H1 (cell line): ENCODE measurements at regions not wholly inside any gene's neighbourhood (a gene's known extent, or its start where the extent isn't known, plus 50 kb on each side); places are given as distances from the start of the nearest gene placed in this dataset.

Source experiments
- CTCF ChIA-PET: fragments of 300-600 bp; sonication (Branson Sonifier 250); formaldehyde crosslinking; loops from one replicate; lab custom pipeline; 2021; ENCODE audit not compliant: partially characterized antibody; lab: Charles Lee
- POLR2A ChIA-PET: fragments of 300-600 bp; sonication (Branson Sonifier 250); formaldehyde crosslinking; loops from one replicate; lab custom pipeline; 2021; ENCODE audit warnings: inconsistent platforms; ENCODE audit not compliant: partially characterized antibody; lab: Charles Lee
- DNase-seq, 2 experiments: peaks; one replicate each; pipeline versions ENCODE4 v3.0.0 to v3.0.0-alpha.2; 2010 to 2022; ENCODE audit warnings: low spot score in 2 of 2, low read depth in 1 of 2, mixed read lengths in 1 of 2
- FAIRE-seq: peaks from 2 replicates; lab custom pipeline; 2011; peaks lifted over from hg19 to GRCh38; lab: Jason Lieb, UNC
- H2AFZ ChIP-seq: 2 replicates; pipeline ENCODE4 v1.8.1; 2012; ENCODE audit warnings: low read length, inconsistent platforms
- H2AK5ac ChIP-seq: 2 replicates; pipeline ENCODE4 v1.6.1; 2013; ENCODE audit warnings: low read depth, low read length
- H2BK120ac ChIP-seq: replicated peaks from 2 replicates; pipeline ENCODE3; 2013; ENCODE audit warnings: low read depth, low read length, inconsistent platforms
- H2BK12ac ChIP-seq: 2 replicates; pipeline ENCODE4 v1.6.1; 2013; ENCODE audit warnings: low read depth, low read length
- H2BK15ac ChIP-seq: 2 replicates; pipeline ENCODE4 v1.6.1; 2013; ENCODE audit warnings: low read length
- H2BK20ac ChIP-seq: 2 replicates; pipeline ENCODE4 v1.6.1; 2013; ENCODE audit warnings: low read length
- H2BK5ac ChIP-seq: 2 replicates; pipeline ENCODE4 v1.6.1; 2013; ENCODE audit warnings: low read depth, low read length
- H3K14ac ChIP-seq: 2 replicates; pipeline ENCODE4 v1.6.1; 2013; ENCODE audit warnings: inconsistent platforms; ENCODE audit not compliant: insufficient read length
- H3K18ac ChIP-seq: 2 replicates; pipeline ENCODE4 v1.6.1; 2013; ENCODE audit warnings: low read length; ENCODE audit errors: extremely low read depth
- H3K23ac ChIP-seq: 2 replicates; pipeline ENCODE4 v1.6.1; 2013; ENCODE audit warnings: inconsistent platforms; ENCODE audit not compliant: insufficient read length
- H3K23me2 ChIP-seq: 2 replicates; pipeline ENCODE4 v1.6.1; 2013; ENCODE audit warnings: low read depth, low read length
- H3K27ac ChIP-seq: 2 replicates; pipeline ENCODE4 v1.6.1; 2011; ENCODE audit warnings: low read depth, low read length, inconsistent platforms
- H3K27me3 ChIP-seq, 4 experiments: replicated peaks in 1 of 4; 1 replicate in 1 of 4; 2 replicates in 3 of 4; pipeline versions ENCODE4 v1.6.1 to v1.8.1; 2011 to 2013; ENCODE audit warnings: low read length in 3 of 4, mild to moderate bottlenecking in 3 of 4, inconsistent platforms in 2 of 4, mixed read lengths in 2 of 4, moderate library complexity in 1 of 4; ENCODE audit not compliant: control insufficient read depth in 3 of 4, insufficient read depth in 3 of 4; ENCODE audit errors: extremely low read depth in 1 of 4
- H3K36me3 ChIP-seq, 4 experiments: 2 replicates each; pipeline versions ENCODE4 v1.6.1 to v1.8.1; 2011 to 2013; ENCODE audit warnings: mild to moderate bottlenecking in 4 of 4, low read length in 3 of 4, moderate library complexity in 2 of 4, control low read depth in 1 of 4, inconsistent platforms in 1 of 4; ENCODE audit not compliant: insufficient read depth in 4 of 4, control insufficient read depth in 2 of 4
- H3K4ac ChIP-seq: replicated peaks from 2 replicates; pipeline ENCODE3; 2013; ENCODE audit warnings: low read length, low read depth, mixed read lengths, inconsistent platforms; ENCODE audit not compliant: insufficient read length
- H3K4me1 ChIP-seq, 4 experiments: replicated peaks in 1 of 4; 1 replicate in 1 of 4; 2 replicates in 3 of 4; pipeline versions ENCODE4 v1.6.1 to v1.8.1; 2011 to 2013; ENCODE audit warnings: low read length in 3 of 4, inconsistent platforms in 2 of 4, mixed read lengths in 1 of 4; ENCODE audit not compliant: insufficient read depth in 4 of 4, control insufficient read depth in 3 of 4
- H3K4me2 ChIP-seq, 2 experiments: 2 replicates each; pipeline versions ENCODE4 v1.6.1 to v1.8.1; 2011 to 2013; ENCODE audit warnings: low read depth in 2 of 2, low read length in 2 of 2, control low read depth in 1 of 2, inconsistent platforms in 1 of 2, mild to moderate bottlenecking in 1 of 2; ENCODE audit not compliant: insufficient read depth in 1 of 2
- H3K4me3 ChIP-seq, 4 experiments: fragments of 200-600, 300-600 bp in 1 of 4; sonication (generic), shearing (Covaris generic), sonication (Bioruptor Twin) in 1 of 4; 2 replicates each; pipeline versions ENCODE4 v1.5.1 to v1.8.1; 2011 to 2016; ENCODE audit warnings: low read length in 4 of 4, low read depth in 3 of 4, control low read depth in 2 of 4, inconsistent platforms in 2 of 4, mild to moderate bottlenecking in 2 of 4, mixed read lengths in 1 of 4, moderate library complexity in 1 of 4; ENCODE audit not compliant: insufficient read depth in 2 of 4; ENCODE audit errors: extremely low read depth in 1 of 4
- H3K56ac ChIP-seq: replicated peaks from 2 replicates; pipeline ENCODE3; 2013; ENCODE audit warnings: low read depth, mild to moderate bottlenecking, mixed read lengths, low read length, inconsistent platforms; ENCODE audit not compliant: insufficient read length
- H3K79me1 ChIP-seq: 2 replicates; pipeline ENCODE4 v1.6.1; 2013; ENCODE audit warnings: low read depth, low read length, control low read depth
- H3K79me2 ChIP-seq, 2 experiments: 2 replicates each; pipeline versions ENCODE4 v1.6.1 to v1.8.1; 2012 to 2013; ENCODE audit warnings: low read length in 2 of 2, mild to moderate bottlenecking in 2 of 2, inconsistent platforms in 1 of 2; ENCODE audit not compliant: insufficient read depth in 2 of 2, control insufficient read depth in 1 of 2
- H3K9ac ChIP-seq, 4 experiments: replicated peaks in 1 of 4; 1 replicate in 1 of 4; 2 replicates in 3 of 4; pipeline versions ENCODE4 v1.6.1 to v1.8.1; 2011 to 2013; ENCODE audit warnings: low read depth in 3 of 4, low read length in 3 of 4, control low read depth in 2 of 4, mild to moderate bottlenecking in 2 of 4, moderate library complexity in 2 of 4, inconsistent platforms in 1 of 4; ENCODE audit errors: extremely low read depth in 1 of 4
- H3K9me3 ChIP-seq, 2 experiments: 2 replicates each; pipeline versions ENCODE4 v1.6.1 to v1.8.1; 2012 to 2013; ENCODE audit warnings: mild to moderate bottlenecking in 2 of 2, moderate library complexity in 2 of 2, control low read depth in 1 of 2, inconsistent platforms in 1 of 2, low read depth in 1 of 2, low read length in 1 of 2, mixed read lengths in 1 of 2; ENCODE audit not compliant: insufficient read depth in 2 of 2
- H4K20me1 ChIP-seq, 2 experiments: replicated peaks in 1 of 2; 2 replicates each; pipeline versions ENCODE3 to v1.8.1; 2011 to 2013; ENCODE audit warnings: inconsistent platforms in 2 of 2, low read length in 2 of 2, mild to moderate bottlenecking in 1 of 2; ENCODE audit not compliant: insufficient read depth in 2 of 2, control insufficient read depth in 1 of 2
- H4K5ac ChIP-seq: 2 replicates; pipeline ENCODE4 v1.6.1; 2013; ENCODE audit warnings: low read length, low read depth, mixed read lengths, inconsistent platforms; ENCODE audit not compliant: insufficient read length
- H4K8ac ChIP-seq: 2 replicates; pipeline ENCODE4 v1.8.0; 2013; ENCODE audit warnings: mild to moderate bottlenecking, moderate library complexity, low read length, inconsistent platforms; ENCODE audit not compliant: insufficient read depth; ENCODE audit errors: extremely low read depth
- H4K91ac ChIP-seq: replicated peaks from 2 replicates; pipeline ENCODE3; 2013; ENCODE audit warnings: low read length, mixed read lengths, inconsistent platforms; ENCODE audit not compliant: insufficient read length
- EP300 ChIP-seq, 2 experiments: IDR thresholded peaks; 1 replicate in 1 of 2; 2 replicates in 1 of 2; pipeline ENCODE4 v1.6.1; 2011 to 2012; ENCODE audit warnings: low read depth in 2 of 2, low read length in 2 of 2, mild to moderate bottlenecking in 2 of 2, borderline replicate concordance in 1 of 2, inconsistent platforms in 1 of 2, moderate library complexity in 1 of 2
- EZH2 ChIP-seq: fragments of 200-600 bp; sonication (generic); IDR thresholded peaks from 2 replicates; pipeline ENCODE4 v1.7.1; 2012; ENCODE audit warnings: low read depth, mild to moderate bottlenecking, moderate library complexity, low read length, inconsistent platforms; ENCODE audit not compliant: severe bottlenecking
- KDM4A ChIP-seq: IDR thresholded peaks from one replicate; pipeline ENCODE4 v1.7.1; 2012; ENCODE audit warnings: low read depth, mild to moderate bottlenecking, moderate library complexity, low read length, inconsistent platforms; ENCODE audit not compliant: severe bottlenecking
- KDM5A ChIP-seq: fragments of 200-600 bp; IDR thresholded peaks from 2 replicates; pipeline ENCODE4 v1.7.1; 2012; ENCODE audit warnings: mild to moderate bottlenecking, low read length, inconsistent platforms, mixed read lengths
- RBBP5 ChIP-seq: IDR thresholded peaks from 2 replicates; pipeline ENCODE4 v1.7.1; 2012; ENCODE audit warnings: low read depth, mild to moderate bottlenecking, inconsistent platforms, low read length, moderate library complexity, borderline replicate concordance
- RNF2 ChIP-seq: fragments of 200-900, 300-1000 bp; sonication (generic); IDR thresholded peaks from 2 replicates; pipeline ENCODE4 v1.7.1; 2016; ENCODE audit warnings: borderline replicate concordance, low read depth, mild to moderate bottlenecking, antibody characterized with exemption, low read length; ENCODE audit not compliant: poor library complexity, severe bottlenecking; ENCODE audit errors: missing control alignments
- SIRT6 ChIP-seq: IDR thresholded peaks from one replicate; pipeline ENCODE4 v1.7.1; 2012; ENCODE audit warnings: low read length, inconsistent platforms
- SIX5 ChIP-seq: IDR thresholded peaks from 2 replicates; pipeline ENCODE4 v1.6.1; 2011; ENCODE audit warnings: mild to moderate bottlenecking, low read depth, low read length
- SUZ12 ChIP-seq: fragments of 200-600 bp; sonication (generic); IDR thresholded peaks from 2 replicates; pipeline ENCODE4 v1.6.1; 2012; ENCODE audit warnings: mild to moderate bottlenecking, inconsistent platforms, low read length, moderate library complexity, mixed read lengths
- WGBS, 2 experiments: shearing (Covaris generic) in 1 of 2; methylation state at CpG; one replicate each; pipeline versions ENCODE4 v1.1.6 to v1.1.7; 2013 to 2015; ENCODE audit warnings: low lambda C conversion rate in 2 of 2, mixed read lengths in 2 of 2, inconsistent platforms in 1 of 2, low coverage in 1 of 2, missing lambda C conversion rate in 1 of 2; ENCODE audit not compliant: insufficient replicate concordance in 2 of 2, insufficient coverage in 1 of 2, insufficient read length in 1 of 2; ENCODE audit errors: extremely low coverage in 1 of 2, missing lambda C conversion rate in 1 of 2; 5-methylcytosine and 5-hydroxymethylcytosine counted together
- TF ChIP-seq, protein P1 (sequence below): IDR thresholded peaks from 2 replicates; pipeline ENCODE4 v1.6.1; 2012; ENCODE audit warnings: inconsistent platforms
- TF ChIP-seq, protein P2 (sequence below): IDR thresholded peaks from 2 replicates; pipeline ENCODE4 v1.6.1; 2011; ENCODE audit warnings: low read depth, mild to moderate bottlenecking, low read length; ENCODE audit not compliant: insufficient read depth

DNA sequence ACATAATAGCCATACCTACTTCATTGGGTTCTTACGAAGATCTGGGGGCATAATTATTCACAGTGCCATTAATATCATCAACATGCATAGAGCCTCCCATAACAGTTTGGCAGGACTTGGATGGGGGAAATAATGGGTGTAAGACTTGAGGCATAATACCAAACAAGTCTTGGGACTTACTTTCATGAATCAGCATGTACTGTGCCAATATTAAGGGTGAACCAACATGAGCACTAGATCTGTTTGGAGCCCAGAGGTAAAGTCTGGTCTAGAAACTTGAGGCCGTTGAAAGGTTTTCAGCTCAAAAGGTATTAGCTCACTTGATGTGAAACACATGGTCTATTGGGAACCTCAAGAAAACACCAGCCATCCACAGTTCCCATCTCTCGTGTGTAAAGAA lies 56.7 kb upstream of the ZC3H11B start:
- Histone ChIP-seq H3K4ac (no peak overlapping the region), H3K14ac (no peak overlapping the region), H3K23ac (no peak overlapping the region), H2BK15ac (no peak overlapping the region), H4K5ac (no peak overlapping the region), H4K20me1 (no peaks in the 10 kb centered on the region), H3K56ac (no peak overlapping the region), H3K36me3 (no peaks in the 10 kb centered on the region), H3K27ac (no peak overlapping the region), H3K9me3 (no peaks in the 10 kb centered on the region), H2AFZ (no peak overlapping the region), H3K4me3 (no peak overlapping the region), H3K18ac (no peak overlapping the region), H2BK120ac (no peak overlapping the region), H2BK20ac (no peak overlapping the region), H2BK5ac (no peak overlapping the region), H4K91ac (no peak overlapping the region), H3K23me2 (no peaks in the 10 kb centered on the region), H3K79me2 (no peaks in the 10 kb centered on the region), H3K4me2 (no peak overlapping the region), H2AK5ac (no peak overlapping the region), H4K8ac (no peak overlapping the region), H3K4me1 (no peaks in the 10 kb centered on the region), H3K9ac (no peak overlapping the region), H3K27me3 (no peaks in the 10 kb centered on the region), H2BK12ac (no peak overlapping the region), H3K79me1 (no peaks in the 10 kb centered on the region)
- DNase-seq = no peak
- ChIA-PET CTCF (interaction anchor here (0.6 to 6.0 kb wide), 4 partner anchors 8 to 143 kb away, joined by 3 to 28 read pairs (median 5); no protein-coding TSS in a partner anchor), POLR2A (no interaction called here)
- 85% methylated on average over 3 of the region's 3 CpGs; no CpG with 5 or more reads in 1 of the 2 experiments for WGBS, 2 experiments
- no peak for FAIRE-seq
- TF ChIP-seq, protein P1, sequence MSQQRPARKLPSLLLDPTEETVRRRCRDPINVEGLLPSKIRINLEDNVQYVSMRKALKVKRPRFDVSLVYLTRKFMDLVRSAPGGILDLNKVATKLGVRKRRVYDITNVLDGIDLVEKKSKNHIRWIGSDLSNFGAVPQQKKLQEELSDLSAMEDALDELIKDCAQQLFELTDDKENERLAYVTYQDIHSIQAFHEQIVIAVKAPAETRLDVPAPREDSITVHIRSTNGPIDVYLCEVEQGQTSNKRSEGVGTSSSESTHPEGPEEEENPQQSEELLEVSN = no peak
- TF ChIP-seq SIRT6 (no peak), SUZ12 (no peak), EP300 (IDR thresholded peaks at IDR 0.05; ENCODE audit: borderline replicate concordance in 1 of 2, low read depth in 2 of 2, low read length in 2 of 2) (no peak), RBBP5 (no peak), SIX5 (no peak), KDM5A (no peak), EZH2 (no peak), RNF2 (no peak), KDM4A (no peak)
- TF ChIP-seq, protein P2, sequence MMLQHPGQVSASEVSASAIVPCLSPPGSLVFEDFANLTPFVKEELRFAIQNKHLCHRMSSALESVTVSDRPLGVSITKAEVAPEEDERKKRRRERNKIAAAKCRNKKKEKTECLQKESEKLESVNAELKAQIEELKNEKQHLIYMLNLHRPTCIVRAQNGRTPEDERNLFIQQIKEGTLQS = no peak
